HL-60 (cell line): ENCODE measurements at regions not wholly inside any gene's neighbourhood (a gene's known extent, or its start where the extent isn't known, plus 50 kb on each side); places are given as distances from the start of the nearest gene placed in this dataset.

Experiments used
- TF ChIP-seq, protein P1 (sequence below): IDR thresholded peaks from one replicate; pipeline ENCODE4 v1.5.1; 2011; ENCODE audit warnings: low read length, control low read depth, inconsistent platforms; ENCODE audit not compliant: insufficient read depth
- TF ChIP-seq, protein P2 (sequence below): IDR thresholded peaks from 2 replicates; pipeline ENCODE4 v1.6.1; 2012; ENCODE audit warnings: low read depth; ENCODE audit not compliant: insufficient replicate concordance

DNA sequence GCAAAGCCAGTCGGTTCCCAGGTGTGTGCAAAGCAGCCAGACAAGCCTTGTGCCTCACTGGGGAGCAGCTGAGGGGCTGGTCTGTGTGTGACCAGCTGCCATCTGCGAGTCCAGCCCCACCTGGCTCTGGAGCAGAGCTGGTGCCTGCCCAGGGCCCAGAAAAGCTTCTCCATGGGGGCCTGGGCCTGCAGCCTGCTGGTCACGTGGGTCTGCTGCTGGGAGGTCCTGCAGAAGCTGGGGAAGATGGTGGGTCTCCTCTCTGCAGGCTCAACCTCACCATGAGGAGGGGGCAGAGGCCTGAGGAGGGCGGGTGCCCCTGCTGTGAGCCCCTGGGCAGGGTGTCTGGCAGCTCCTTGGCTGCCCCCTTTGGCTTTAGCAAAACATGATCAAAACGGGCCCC is 71.9 kb downstream of the ENGASE start:
- TF ChIP-seq, protein P1, sequence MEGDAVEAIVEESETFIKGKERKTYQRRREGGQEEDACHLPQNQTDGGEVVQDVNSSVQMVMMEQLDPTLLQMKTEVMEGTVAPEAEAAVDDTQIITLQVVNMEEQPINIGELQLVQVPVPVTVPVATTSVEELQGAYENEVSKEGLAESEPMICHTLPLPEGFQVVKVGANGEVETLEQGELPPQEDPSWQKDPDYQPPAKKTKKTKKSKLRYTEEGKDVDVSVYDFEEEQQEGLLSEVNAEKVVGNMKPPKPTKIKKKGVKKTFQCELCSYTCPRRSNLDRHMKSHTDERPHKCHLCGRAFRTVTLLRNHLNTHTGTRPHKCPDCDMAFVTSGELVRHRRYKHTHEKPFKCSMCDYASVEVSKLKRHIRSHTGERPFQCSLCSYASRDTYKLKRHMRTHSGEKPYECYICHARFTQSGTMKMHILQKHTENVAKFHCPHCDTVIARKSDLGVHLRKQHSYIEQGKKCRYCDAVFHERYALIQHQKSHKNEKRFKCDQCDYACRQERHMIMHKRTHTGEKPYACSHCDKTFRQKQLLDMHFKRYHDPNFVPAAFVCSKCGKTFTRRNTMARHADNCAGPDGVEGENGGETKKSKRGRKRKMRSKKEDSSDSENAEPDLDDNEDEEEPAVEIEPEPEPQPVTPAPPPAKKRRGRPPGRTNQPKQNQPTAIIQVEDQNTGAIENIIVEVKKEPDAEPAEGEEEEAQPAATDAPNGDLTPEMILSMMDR = no peak
- TF ChIP-seq, protein P2, sequence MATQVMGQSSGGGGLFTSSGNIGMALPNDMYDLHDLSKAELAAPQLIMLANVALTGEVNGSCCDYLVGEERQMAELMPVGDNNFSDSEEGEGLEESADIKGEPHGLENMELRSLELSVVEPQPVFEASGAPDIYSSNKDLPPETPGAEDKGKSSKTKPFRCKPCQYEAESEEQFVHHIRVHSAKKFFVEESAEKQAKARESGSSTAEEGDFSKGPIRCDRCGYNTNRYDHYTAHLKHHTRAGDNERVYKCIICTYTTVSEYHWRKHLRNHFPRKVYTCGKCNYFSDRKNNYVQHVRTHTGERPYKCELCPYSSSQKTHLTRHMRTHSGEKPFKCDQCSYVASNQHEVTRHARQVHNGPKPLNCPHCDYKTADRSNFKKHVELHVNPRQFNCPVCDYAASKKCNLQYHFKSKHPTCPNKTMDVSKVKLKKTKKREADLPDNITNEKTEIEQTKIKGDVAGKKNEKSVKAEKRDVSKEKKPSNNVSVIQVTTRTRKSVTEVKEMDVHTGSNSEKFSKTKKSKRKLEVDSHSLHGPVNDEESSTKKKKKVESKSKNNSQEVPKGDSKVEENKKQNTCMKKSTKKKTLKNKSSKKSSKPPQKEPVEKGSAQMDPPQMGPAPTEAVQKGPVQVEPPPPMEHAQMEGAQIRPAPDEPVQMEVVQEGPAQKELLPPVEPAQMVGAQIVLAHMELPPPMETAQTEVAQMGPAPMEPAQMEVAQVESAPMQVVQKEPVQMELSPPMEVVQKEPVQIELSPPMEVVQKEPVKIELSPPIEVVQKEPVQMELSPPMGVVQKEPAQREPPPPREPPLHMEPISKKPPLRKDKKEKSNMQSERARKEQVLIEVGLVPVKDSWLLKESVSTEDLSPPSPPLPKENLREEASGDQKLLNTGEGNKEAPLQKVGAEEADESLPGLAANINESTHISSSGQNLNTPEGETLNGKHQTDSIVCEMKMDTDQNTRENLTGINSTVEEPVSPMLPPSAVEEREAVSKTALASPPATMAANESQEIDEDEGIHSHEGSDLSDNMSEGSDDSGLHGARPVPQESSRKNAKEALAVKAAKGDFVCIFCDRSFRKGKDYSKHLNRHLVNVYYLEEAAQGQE = no peak
